Upper lobe of left lung (tissue), 4 donors: ENCODE measurements at regions not wholly inside any gene's neighbourhood (a gene's known extent, or its start where the extent isn't known, plus 50 kb on each side); places are given as distances from the start of the nearest gene placed in this dataset.

Experiments used
- CTCF ChIP-seq, 6 experiments: fragments of 450-650 bp in 4 of 6; fragments of 200-600 bp in 2 of 6; sonication (generic) in 2 of 6; IDR thresholded peaks; one replicate each; pipeline ENCODE4 v1.5.1; 2016 to 2019; ENCODE audit warnings: antibody characterized with exemption in 6 of 6
- POLR2AphosphoS5 ChIP-seq, 2 donors: sonication (generic); formaldehyde crosslinking; IDR thresholded peaks; one replicate each; pipeline ENCODE4 v1.5.1; 2017; ENCODE audit warnings: antibody characterized with exemption in 2 of 2

DNA sequence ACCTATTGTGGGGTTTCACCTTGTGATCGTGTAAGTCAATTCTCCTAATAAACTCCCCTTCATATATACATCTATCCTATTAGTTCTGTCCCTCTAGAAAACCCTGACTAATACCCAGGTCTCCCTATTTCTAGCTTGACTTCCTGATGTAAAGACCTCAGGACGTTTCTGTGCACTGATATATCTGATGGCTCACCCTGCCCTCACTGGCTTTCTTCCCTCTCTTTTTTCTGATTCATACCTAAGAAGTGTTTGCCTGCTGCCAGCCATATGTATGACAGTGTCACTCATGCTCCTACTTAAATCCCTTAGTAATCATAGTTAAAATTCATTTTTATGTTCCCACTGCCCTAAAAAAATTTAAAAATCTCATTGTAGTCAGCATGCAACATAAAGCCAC, 124.8 kb upstream of the CCNG1 start:
- TF ChIP-seq CTCF (IDR thresholded peaks at IDR 0.05): no peak
- no peak for TF ChIP-seq POLR2AphosphoS5 (IDR thresholded peaks at IDR 0.05)
